ENCODE measurements at regions not wholly inside any gene's neighbourhood (a gene's known extent, or its start where the extent isn't known, plus 50 kb on each side); places are given as distances from the start of the nearest gene placed in this dataset.

DNA sequence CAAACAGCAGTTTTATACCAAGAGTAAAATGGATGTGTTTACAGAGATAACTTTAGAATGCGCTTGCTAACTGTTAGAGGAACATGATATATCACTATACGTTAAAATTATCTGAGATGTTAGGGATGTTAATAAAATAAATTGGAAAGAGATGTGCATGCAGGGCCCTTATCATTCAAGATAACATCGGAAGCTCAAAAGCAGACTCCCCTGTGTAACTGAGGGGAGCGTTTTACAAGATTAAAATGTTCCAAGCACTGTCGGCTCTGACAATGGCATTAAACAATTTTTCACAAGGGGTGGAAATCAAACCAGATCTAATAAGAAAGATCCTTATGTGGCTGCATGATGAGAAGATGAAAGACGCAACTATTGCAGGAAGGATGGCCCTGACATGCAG lies 53.3 kb upstream of the DCC start:
- H2AFZ ChIP-seq (ENCODE audit: low read length) = no peak overlapping the region
- no peak for DNase-seq (ENCODE audit: low read depth in 2 of 2)
- TF ChIP-seq EZH2 (IDR thresholded peaks at IDR 0.05; ENCODE audit: low read length, missing control alignments) = no peak
- no peak for TF ChIP-seq CTCF (conservative IDR thresholded peaks at IDR 0.05 in 1 of 2, IDR thresholded peaks at IDR 0.05 in 1 of 2; ENCODE audit: low read depth in 1 of 2, low read length in 2 of 2)
- no peak overlapping the region for H3K4me3 ChIP-seq (replicated peaks in 1 of 4; ENCODE audit: control extremely low read depth in 1 of 4, insufficient read depth in 1 of 4, low read depth in 3 of 4, low read length in 4 of 4)
- no peaks in the 10 kb centered on the region for H3K79me2 ChIP-seq (ENCODE audit: control insufficient read depth, insufficient read depth, low read length)
- no peaks in the 10 kb centered on the region for H3K4me1 ChIP-seq (ENCODE audit: control insufficient read depth, extremely low read depth, insufficient read depth, low read length)
- no peak overlapping the region for H3K9ac ChIP-seq (ENCODE audit: insufficient read depth, low read length)
- no peak overlapping the region for H3K4me2 ChIP-seq (ENCODE audit: extremely low read depth, insufficient read depth, low read length)
- H3K36me3 ChIP-seq (ENCODE audit: control insufficient read depth, insufficient read depth, low read length) = no peaks in the 10 kb centered on the region
- H4K20me1 ChIP-seq (ENCODE audit: control insufficient read depth, extremely low read depth, insufficient read depth, low read length) = no peaks in the 10 kb centered on the region
- no peak overlapping the region for H3K27ac ChIP-seq (ENCODE audit: insufficient read depth, low read length)
- no peaks in the 10 kb centered on the region for H3K27me3 ChIP-seq (ENCODE audit: control insufficient read depth, insufficient read depth, low read length)
- no peaks in the 10 kb centered on the region for H3K9me3 ChIP-seq (ENCODE audit: control insufficient read depth, insufficient read depth, low read depth, low read length)

DNA sequence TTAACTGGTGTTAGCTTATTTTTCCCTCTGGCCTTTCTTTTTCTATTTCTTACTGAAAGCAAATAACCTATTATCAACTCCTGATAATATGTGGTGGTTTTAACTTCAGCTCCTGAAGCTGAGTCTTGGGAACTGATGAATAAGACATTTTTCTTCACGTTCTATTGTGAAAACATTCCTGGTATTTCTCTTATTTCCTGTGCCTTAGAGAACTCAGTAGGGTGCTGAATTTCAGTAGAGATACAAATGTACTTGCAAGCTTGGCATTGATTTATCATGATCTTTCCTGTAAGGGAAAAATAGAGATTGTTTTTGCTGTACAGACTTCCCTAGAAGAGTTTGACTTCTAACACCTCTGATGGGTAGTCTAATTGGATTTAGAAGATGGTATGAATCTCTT lies 52.8 kb upstream of the DCC start:
- Histone ChIP-seq H3K4me1 (ENCODE audit: control insufficient read depth, extremely low read depth, insufficient read depth, low read length) (no peaks in the 10 kb centered on the region), H3K9me3 (ENCODE audit: control insufficient read depth, insufficient read depth, low read depth, low read length) (no peaks in the 10 kb centered on the region), H4K20me1 (ENCODE audit: control insufficient read depth, extremely low read depth, insufficient read depth, low read length) (no peaks in the 10 kb centered on the region), H3K27me3 (ENCODE audit: control insufficient read depth, insufficient read depth, low read length) (no peaks in the 10 kb centered on the region), H3K4me3 (replicated peaks in 1 of 4; ENCODE audit: control extremely low read depth in 1 of 4, insufficient read depth in 1 of 4, low read depth in 3 of 4, low read length in 4 of 4) (no peak overlapping the region), H3K79me2 (ENCODE audit: control insufficient read depth, insufficient read depth, low read length) (no peaks in the 10 kb centered on the region), H3K4me2 (ENCODE audit: extremely low read depth, insufficient read depth, low read length) (no peak overlapping the region), H3K36me3 (ENCODE audit: control insufficient read depth, insufficient read depth, low read length) (no peaks in the 10 kb centered on the region), H3K9ac (ENCODE audit: insufficient read depth, low read length) (no peak overlapping the region), H2AFZ (ENCODE audit: low read length) (no peak overlapping the region), H3K27ac (ENCODE audit: insufficient read depth, low read length) (no peak overlapping the region)
- peak in 1 of 2 donors; percentile 58 for DNase-seq (ENCODE audit: low read depth in 2 of 2)
- no peak for TF ChIP-seq EZH2 (IDR thresholded peaks at IDR 0.05; ENCODE audit: low read length, missing control alignments)
- no peak for TF ChIP-seq CTCF (conservative IDR thresholded peaks at IDR 0.05 in 1 of 2, IDR thresholded peaks at IDR 0.05 in 1 of 2; ENCODE audit: low read depth in 1 of 2, low read length in 2 of 2)

DNA sequence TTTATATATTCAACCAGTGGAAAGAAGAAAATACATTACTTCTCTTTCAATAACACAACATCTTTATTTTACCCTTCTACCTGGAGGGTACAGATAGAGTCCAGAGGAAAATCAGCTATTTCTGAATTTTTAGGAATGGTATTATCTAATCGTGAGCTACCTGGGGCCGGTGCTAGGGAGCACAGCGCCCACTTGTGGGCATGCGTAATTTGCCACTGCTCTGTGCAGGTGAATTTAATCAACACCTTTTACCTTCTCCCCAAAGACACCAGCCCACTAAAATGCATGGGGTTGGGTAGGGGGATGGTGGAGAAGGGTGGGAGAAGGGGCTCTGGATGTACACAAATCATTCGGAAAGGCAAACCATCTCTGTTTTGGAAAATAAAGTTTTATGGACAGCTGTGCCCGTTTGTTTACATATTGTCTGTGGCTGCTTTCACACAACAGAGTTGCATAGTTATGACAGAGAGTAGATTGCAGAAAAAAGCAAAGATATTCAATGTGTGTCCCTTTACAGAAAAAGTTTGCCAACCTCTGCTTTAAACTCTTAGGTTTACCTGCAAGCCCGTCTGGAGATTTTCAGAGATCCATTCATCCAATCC lies 51.5 kb upstream of the DCC start:
- peak in 1 of 2 donors; percentile 32 for TF ChIP-seq CTCF (conservative IDR thresholded peaks at IDR 0.05 in 1 of 2, IDR thresholded peaks at IDR 0.05 in 1 of 2; ENCODE audit: low read depth in 1 of 2, low read length in 2 of 2)
- no peak for TF ChIP-seq EZH2 (IDR thresholded peaks at IDR 0.05; ENCODE audit: low read length, missing control alignments)
- Histone ChIP-seq H3K4me1 (ENCODE audit: control insufficient read depth, extremely low read depth, insufficient read depth, low read length) (no peaks in the 10 kb centered on the region), H3K27ac (ENCODE audit: insufficient read depth, low read length) (no peak overlapping the region), H2AFZ (ENCODE audit: low read length) (no peak overlapping the region), H4K20me1 (ENCODE audit: control insufficient read depth, extremely low read depth, insufficient read depth, low read length) (no peaks in the 10 kb centered on the region), H3K79me2 (ENCODE audit: control insufficient read depth, insufficient read depth, low read length) (no peaks in the 10 kb centered on the region), H3K36me3 (ENCODE audit: control insufficient read depth, insufficient read depth, low read length) (no peaks in the 10 kb centered on the region), H3K9ac (ENCODE audit: insufficient read depth, low read length) (no peak overlapping the region), H3K9me3 (ENCODE audit: control insufficient read depth, insufficient read depth, low read depth, low read length) (no peaks in the 10 kb centered on the region), H3K4me2 (ENCODE audit: extremely low read depth, insufficient read depth, low read length) (no peak overlapping the region), H3K27me3 (ENCODE audit: control insufficient read depth, insufficient read depth, low read length) (no peaks in the 10 kb centered on the region), H3K4me3 (replicated peaks in 1 of 4; ENCODE audit: control extremely low read depth in 1 of 4, insufficient read depth in 1 of 4, low read depth in 3 of 4, low read length in 4 of 4) (no peak overlapping the region)
- DNase-seq (ENCODE audit: low read depth in 2 of 2) = no peak

Measured in fibroblast of lung (primary cell).